GM19035 (cell line): ENCODE measurements at regions not wholly inside any gene's neighbourhood (a gene's known extent, or its start where the extent isn't known, plus 50 kb on each side); places are given as distances from the start of the nearest gene placed in this dataset.

Experiments used
- ATAC-seq: cut with Tn5 transposase; IDR thresholded peaks from one replicate; pipeline ENCODE4 v1.9.1; 2021; ENCODE audit not compliant: unreplicated experiment

- no peak for ATAC-seq
Observed at GRCh38 chr10:29238523-29239135, 50.2 kb upstream of the LYZL1 start.
